ENCODE measurements at regions not wholly inside any gene's neighbourhood (a gene's known extent, or its start where the extent isn't known, plus 50 kb on each side); places are given as distances from the start of the nearest gene placed in this dataset.

GRCh38 chr6:144580039-144580438, 294.9 kb downstream of the UTRN start:
- no peak for TF ChIP-seq CTCF (IDR thresholded peaks at IDR 0.05; ENCODE audit: borderline replicate concordance, insufficient read depth, low read depth, low read length)

GRCh38 chr6:144580771-144581170, 295.6 kb downstream of the UTRN start:
- TF ChIP-seq CTCF (IDR thresholded peaks at IDR 0.05; ENCODE audit: borderline replicate concordance, insufficient read depth, low read depth, low read length) = no peak
- no peak overlapping the region for H3K4me3 ChIP-seq (ENCODE audit: low read depth, low read length)

More at GRCh38 chr6:144580039-144580438, 294.9 kb downstream of the UTRN start:
- no peak overlapping the region for H3K4me3 ChIP-seq (ENCODE audit: low read depth, low read length)

GRCh38 chr6:144581812-144582537, 296.8 kb downstream of the UTRN start:
- peak; percentile 40; the same call in 1 of the 2 replicates for TF ChIP-seq CTCF (IDR thresholded peaks at IDR 0.05; ENCODE audit: borderline replicate concordance, insufficient read depth, low read depth, low read length)
- no peak overlapping the region for H3K4me3 ChIP-seq (ENCODE audit: low read depth, low read length)

GRCh38 chr6:144582939-144583613, 297.9 kb downstream of the UTRN start:
- TF ChIP-seq CTCF (IDR thresholded peaks at IDR 0.05; ENCODE audit: borderline replicate concordance, insufficient read depth, low read depth, low read length) = no peak
- H3K4me3 ChIP-seq (ENCODE audit: low read depth, low read length) = no peak overlapping the region

- TF ChIP-seq CTCF (IDR thresholded peaks at IDR 0.05; ENCODE audit: borderline replicate concordance, insufficient read depth, low read depth, low read length) = no peak
- H3K4me3 ChIP-seq (ENCODE audit: low read depth, low read length) = no peak overlapping the region
Measured at GRCh38 chr6:144583614-144583954, 298.4 kb downstream of the UTRN start.

- H3K4me3 ChIP-seq (ENCODE audit: low read depth, low read length) = no peak overlapping the region
Measured at GRCh38 chr6:144585217-144585814, 300.2 kb downstream of the UTRN start.

More at GRCh38 chr6:144585217-144585814, 300.2 kb downstream of the UTRN start:
- peak; percentile 31; the same call in 1 of the 2 replicates for TF ChIP-seq CTCF (IDR thresholded peaks at IDR 0.05; ENCODE audit: borderline replicate concordance, insufficient read depth, low read depth, low read length)
